ENCODE measurements at regions not wholly inside any gene's neighbourhood (a gene's known extent, or its start where the extent isn't known, plus 50 kb on each side); places are given as distances from the start of the nearest gene placed in this dataset.

DNA sequence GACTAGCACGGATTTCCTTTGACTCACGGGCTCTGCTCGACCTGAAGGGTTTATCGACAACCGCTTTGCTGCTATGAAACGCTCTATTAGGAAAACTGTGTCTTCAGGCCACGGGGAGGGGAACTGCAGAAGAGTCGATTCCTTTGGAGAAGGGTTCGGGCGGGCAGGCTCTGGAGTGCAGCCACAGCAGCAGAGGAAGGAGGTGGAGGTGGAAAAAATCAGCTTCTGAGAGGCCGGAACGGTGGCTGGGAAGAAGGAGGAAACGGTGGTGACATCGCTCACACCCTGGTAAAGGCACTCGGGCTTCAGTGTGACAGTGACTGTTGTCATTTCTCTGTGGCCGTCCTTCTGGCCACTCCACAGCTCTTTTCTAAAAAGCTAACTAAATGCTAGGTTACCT lies 64.6 kb upstream of the MGMT start:
- TF ChIP-seq, protein P1, sequence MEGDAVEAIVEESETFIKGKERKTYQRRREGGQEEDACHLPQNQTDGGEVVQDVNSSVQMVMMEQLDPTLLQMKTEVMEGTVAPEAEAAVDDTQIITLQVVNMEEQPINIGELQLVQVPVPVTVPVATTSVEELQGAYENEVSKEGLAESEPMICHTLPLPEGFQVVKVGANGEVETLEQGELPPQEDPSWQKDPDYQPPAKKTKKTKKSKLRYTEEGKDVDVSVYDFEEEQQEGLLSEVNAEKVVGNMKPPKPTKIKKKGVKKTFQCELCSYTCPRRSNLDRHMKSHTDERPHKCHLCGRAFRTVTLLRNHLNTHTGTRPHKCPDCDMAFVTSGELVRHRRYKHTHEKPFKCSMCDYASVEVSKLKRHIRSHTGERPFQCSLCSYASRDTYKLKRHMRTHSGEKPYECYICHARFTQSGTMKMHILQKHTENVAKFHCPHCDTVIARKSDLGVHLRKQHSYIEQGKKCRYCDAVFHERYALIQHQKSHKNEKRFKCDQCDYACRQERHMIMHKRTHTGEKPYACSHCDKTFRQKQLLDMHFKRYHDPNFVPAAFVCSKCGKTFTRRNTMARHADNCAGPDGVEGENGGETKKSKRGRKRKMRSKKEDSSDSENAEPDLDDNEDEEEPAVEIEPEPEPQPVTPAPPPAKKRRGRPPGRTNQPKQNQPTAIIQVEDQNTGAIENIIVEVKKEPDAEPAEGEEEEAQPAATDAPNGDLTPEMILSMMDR (IDR thresholded peaks at IDR 0.05 in 2 of 3, conservative IDR thresholded peaks at IDR 0.05 in 1 of 3; ENCODE audit: borderline replicate concordance in 1 of 3, insufficient read depth in 1 of 3, low read depth in 2 of 3, low read length in 2 of 3): no peak
- no peak for TF ChIP-seq POLR2A (IDR thresholded peaks at IDR 0.05; ENCODE audit: borderline replicate concordance, extremely low read depth, insufficient read depth, insufficient read length)
